GM12891 (cell line): ENCODE measurements at regions not wholly inside any gene's neighbourhood (a gene's known extent, or its start where the extent isn't known, plus 50 kb on each side); places are given as distances from the start of the nearest gene placed in this dataset.

Experiments
- PAX5 ChIP-seq: IDR thresholded peaks from 2 replicates; pipeline ENCODE4 v1.6.1; 2011; ENCODE audit warnings: low read length, moderate library complexity, mild to moderate bottlenecking; ENCODE audit not compliant: insufficient read depth, severe bottlenecking
- POLR2A ChIP-seq: IDR thresholded peaks from 2 replicates; pipeline ENCODE4 v1.6.1; 2011; ENCODE audit warnings: low read depth, low read length, control low read depth
- POLR2AphosphoS5 ChIP-seq: IDR thresholded peaks from 2 replicates; pipeline ENCODE4 v1.6.1; 2011; ENCODE audit warnings: low read depth, low read length, control low read depth
- SPI1 ChIP-seq: IDR thresholded peaks from 2 replicates; pipeline ENCODE4 v1.6.1; 2011; ENCODE audit warnings: low read depth, low read length, control low read depth
- TAF1 ChIP-seq: IDR thresholded peaks from 2 replicates; pipeline ENCODE4 v1.6.1; 2011; ENCODE audit warnings: low read depth, low read length, control low read depth

DNA sequence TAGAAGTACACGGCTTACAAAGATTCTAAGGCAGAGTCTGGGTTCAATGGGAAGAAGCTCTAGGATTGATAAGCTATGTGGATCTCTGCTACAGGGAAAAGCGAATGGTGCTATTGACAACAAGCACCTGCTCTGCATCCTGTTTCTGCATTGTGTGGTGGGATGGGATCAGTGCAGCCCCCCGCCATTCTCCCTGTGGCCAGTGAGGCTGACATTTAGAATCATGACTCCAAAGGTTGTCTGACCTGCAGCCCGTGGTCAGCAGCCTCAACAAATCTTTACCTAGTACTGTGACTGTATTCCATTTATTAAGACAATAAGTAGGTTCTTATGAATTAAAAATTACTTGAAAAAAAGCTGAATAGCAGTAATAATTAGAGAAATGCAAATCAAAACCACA lies 1477.0 kb upstream of the TMEM132C start:
- TF ChIP-seq TAF1 (no peak), POLR2A (no peak), POLR2AphosphoS5 (no peak), SPI1 (no peak), PAX5 (no peak)
